Osteoblast (primary cell): ENCODE measurements at regions not wholly inside any gene's neighbourhood (a gene's known extent, or its start where the extent isn't known, plus 50 kb on each side); places are given as distances from the start of the nearest gene placed in this dataset.

ENCODE experiments used
- DNase-seq: peaks from one replicate; pipeline ENCODE4 v3.0.0; 2011; ENCODE audit warnings: low spot score, mixed read lengths; ENCODE audit not compliant: insufficient read length; ENCODE audit errors: missing footprints
- H2AFZ ChIP-seq: 2 replicates; pipeline ENCODE4 v1.6.0; 2011; ENCODE audit warnings: mild to moderate bottlenecking, low read length
- H3K27ac ChIP-seq: 2 replicates; pipeline ENCODE4 v1.5.1; 2011; ENCODE audit warnings: mild to moderate bottlenecking, low read depth, low read length, moderate library complexity
- H3K27me3 ChIP-seq: 2 replicates; pipeline ENCODE4 v1.6.0; 2012; ENCODE audit warnings: mild to moderate bottlenecking, control low read depth, inconsistent platforms, low read length, moderate library complexity; ENCODE audit not compliant: insufficient read depth
- H3K36me3 ChIP-seq: 2 replicates; pipeline ENCODE4 v1.5.1; 2011; ENCODE audit warnings: mild to moderate bottlenecking, low read length, control low read depth, moderate library complexity; ENCODE audit not compliant: insufficient read depth
- H3K4me1 ChIP-seq: 2 replicates; pipeline ENCODE4 v1.5.1; 2011; ENCODE audit warnings: mild to moderate bottlenecking, low read length, control low read depth, moderate library complexity; ENCODE audit not compliant: insufficient read depth
- H3K4me2 ChIP-seq: 2 replicates; pipeline ENCODE4 v1.6.0; 2011; ENCODE audit warnings: mild to moderate bottlenecking, low read length; ENCODE audit not compliant: insufficient read depth
- H3K4me3 ChIP-seq: fragments of 200-600 bp; sonication (generic); 3 replicates; pipeline ENCODE4 v1.5.1; 2012; ENCODE audit warnings: mild to moderate bottlenecking, low read length, inconsistent platforms; ENCODE audit not compliant: insufficient read depth
- H3K79me2 ChIP-seq: 2 replicates; pipeline ENCODE4 v1.6.0; 2012; ENCODE audit warnings: mild to moderate bottlenecking, low read length, control low read depth, inconsistent platforms; ENCODE audit not compliant: insufficient read depth
- H3K9me3 ChIP-seq: 2 replicates; pipeline ENCODE4 v1.5.1; 2011; ENCODE audit warnings: low read depth, low read length, control low read depth
- H4K20me1 ChIP-seq: 2 replicates; pipeline ENCODE4 v1.6.0; 2012; ENCODE audit warnings: mild to moderate bottlenecking, low read length, control low read depth; ENCODE audit not compliant: insufficient read depth
- TF ChIP-seq, protein P1 (sequence below): IDR thresholded peaks from 2 replicates; pipeline ENCODE4 v1.5.1; 2011; ENCODE audit warnings: mild to moderate bottlenecking, low read depth, low read length, moderate library complexity; ENCODE audit errors: extremely low read depth

- Histone ChIP-seq H3K9me3 (no peaks in the 10 kb centered on the region), H2AFZ (no peak overlapping the region), H3K79me2 (no peaks in the 10 kb centered on the region), H3K36me3 (no peaks in the 10 kb centered on the region), H3K4me3 (no peak overlapping the region), H3K27ac (no peak overlapping the region), H3K4me1 (peaks cover 16% of the 10 kb centered on the region), H3K27me3 (no peaks in the 10 kb centered on the region), H3K4me2 (no peak overlapping the region), H4K20me1 (no peaks in the 10 kb centered on the region)
- TF ChIP-seq, protein P1, sequence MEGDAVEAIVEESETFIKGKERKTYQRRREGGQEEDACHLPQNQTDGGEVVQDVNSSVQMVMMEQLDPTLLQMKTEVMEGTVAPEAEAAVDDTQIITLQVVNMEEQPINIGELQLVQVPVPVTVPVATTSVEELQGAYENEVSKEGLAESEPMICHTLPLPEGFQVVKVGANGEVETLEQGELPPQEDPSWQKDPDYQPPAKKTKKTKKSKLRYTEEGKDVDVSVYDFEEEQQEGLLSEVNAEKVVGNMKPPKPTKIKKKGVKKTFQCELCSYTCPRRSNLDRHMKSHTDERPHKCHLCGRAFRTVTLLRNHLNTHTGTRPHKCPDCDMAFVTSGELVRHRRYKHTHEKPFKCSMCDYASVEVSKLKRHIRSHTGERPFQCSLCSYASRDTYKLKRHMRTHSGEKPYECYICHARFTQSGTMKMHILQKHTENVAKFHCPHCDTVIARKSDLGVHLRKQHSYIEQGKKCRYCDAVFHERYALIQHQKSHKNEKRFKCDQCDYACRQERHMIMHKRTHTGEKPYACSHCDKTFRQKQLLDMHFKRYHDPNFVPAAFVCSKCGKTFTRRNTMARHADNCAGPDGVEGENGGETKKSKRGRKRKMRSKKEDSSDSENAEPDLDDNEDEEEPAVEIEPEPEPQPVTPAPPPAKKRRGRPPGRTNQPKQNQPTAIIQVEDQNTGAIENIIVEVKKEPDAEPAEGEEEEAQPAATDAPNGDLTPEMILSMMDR: no peak
- DNase-seq: no peak
Measured at GRCh38 chr6:113287396-113287795, 569.7 kb upstream of the MARCKS start.

DNA sequence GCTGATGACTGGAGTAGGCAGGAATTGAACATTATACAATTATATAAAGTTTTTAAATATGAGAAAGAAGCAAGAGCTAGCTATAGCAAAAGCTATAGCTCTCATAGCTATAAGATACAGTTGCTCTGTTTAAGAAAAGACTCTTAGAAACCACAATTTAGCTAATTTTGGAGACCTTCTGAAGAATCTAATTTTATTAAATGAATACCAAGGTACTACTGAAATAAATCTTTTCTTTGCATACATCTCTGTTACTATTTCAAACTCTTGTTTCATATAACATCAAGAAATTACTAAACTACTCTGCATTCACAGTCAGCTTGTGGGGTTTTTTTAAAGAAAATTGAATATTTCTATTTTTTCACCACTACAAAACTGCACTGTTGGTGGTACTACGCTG lies 568.7 kb upstream of the MARCKS start:
- Histone ChIP-seq H3K9me3 (no peaks in the 10 kb centered on the region), H3K36me3 (no peaks in the 10 kb centered on the region), H3K4me2 (no peak overlapping the region), H3K79me2 (no peaks in the 10 kb centered on the region), H4K20me1 (no peaks in the 10 kb centered on the region), H2AFZ (no peak overlapping the region), H3K27me3 (no peaks in the 10 kb centered on the region), H3K27ac (no peak overlapping the region), H3K4me3 (no peak overlapping the region), H3K4me1 (peaks cover 26% of the 10 kb centered on the region)
- DNase-seq: no peak
- TF ChIP-seq, protein P1: no peak

- no peak overlapping the region for H3K4me3 ChIP-seq
- no peak overlapping the region for H3K27ac ChIP-seq
- H3K4me1 ChIP-seq: peaks cover 30% of the 10 kb centered on the region
- H3K27me3 ChIP-seq: no peaks in the 10 kb centered on the region
- no peak overlapping the region for H3K4me2 ChIP-seq
- no peaks in the 10 kb centered on the region for H3K9me3 ChIP-seq
- H3K79me2 ChIP-seq: no peaks in the 10 kb centered on the region
- TF ChIP-seq, protein P1: no peak
- H4K20me1 ChIP-seq: no peaks in the 10 kb centered on the region
- DNase-seq: no peak
- no peaks in the 10 kb centered on the region for H3K36me3 ChIP-seq
- H2AFZ ChIP-seq: no peak overlapping the region
Measured at GRCh38 chr6:113289166-113289565, 568.0 kb upstream of the MARCKS start.

DNA sequence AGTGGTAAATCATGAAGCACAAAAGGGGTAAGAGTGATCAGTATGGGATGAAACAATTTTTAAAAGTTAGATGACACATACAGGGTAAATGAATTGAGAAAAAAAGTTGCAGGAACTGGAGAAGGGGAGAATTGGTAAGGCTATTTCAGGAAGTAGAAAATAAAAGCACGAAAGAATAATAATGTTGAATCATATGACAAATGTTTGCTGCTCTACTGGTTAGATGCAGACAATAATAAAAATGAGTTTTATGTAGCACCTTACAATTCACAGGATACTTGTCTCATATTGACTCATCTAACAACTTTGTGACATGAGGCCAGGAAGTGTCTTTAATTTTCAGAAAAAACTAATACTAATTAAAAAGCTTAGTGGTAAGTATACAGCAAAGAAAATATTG lies 566.5 kb upstream of the MARCKS start:
- Histone ChIP-seq H3K27ac (peak overlapping the region; percentile 40), H3K4me1 (peaks cover 30% of the 10 kb centered on the region), H3K79me2 (no peaks in the 10 kb centered on the region), H3K4me2 (no peak overlapping the region), H2AFZ (no peak overlapping the region), H3K36me3 (no peaks in the 10 kb centered on the region), H4K20me1 (no peaks in the 10 kb centered on the region), H3K4me3 (no peak overlapping the region), H3K27me3 (no peaks in the 10 kb centered on the region), H3K9me3 (no peaks in the 10 kb centered on the region)
- DNase-seq: no peak
- TF ChIP-seq, protein P1: no peak
